NT2/D1 (cell line): ENCODE measurements at regions not wholly inside any gene's neighbourhood (a gene's known extent, or its start where the extent isn't known, plus 50 kb on each side); places are given as distances from the start of the nearest gene placed in this dataset.

ENCODE experiments used
- SUZ12 ChIP-seq: IDR thresholded peaks from 2 replicates; pipeline ENCODE4 v1.6.1; 2011; ENCODE audit not compliant: insufficient read length, insufficient read depth; ENCODE audit errors: extremely low read depth
- ZNF274 ChIP-seq: IDR thresholded peaks from 2 replicates; pipeline ENCODE4 v1.6.1; 2011; ENCODE audit warnings: mild to moderate bottlenecking, low read depth, low read length

- TF ChIP-seq SUZ12 (no peak), ZNF274 (no peak)
Observed at GRCh38 chr16:88331989-88332920, 50.5 kb upstream of the ZNF469 start.
